Activated T-helper 17 cell treated with anti-CD3 and anti-CD28 coated beads, Interleukin-2, amount 50 U/mL, for 72 hours (primary cell): ENCODE measurements at regions not wholly inside any gene's neighbourhood (a gene's known extent, or its start where the extent isn't known, plus 50 kb on each side); places are given as distances from the start of the nearest gene placed in this dataset.

Source experiments
- ATAC-seq: fragments of 150-1000 bp; cut with Tn5 transposase; replicated peaks from 2 replicates; pipeline ENCODE4 v1.10.0; 2021; ENCODE audit warnings: mild to moderate bottlenecking, moderate library complexity
- H3K27ac Mint-ChIP-seq: one replicate; pipeline ENCODE4 v1.8.0; 2022; ENCODE audit warnings: mixed read lengths
- H3K27me3 Mint-ChIP-seq: one replicate; pipeline ENCODE4 v1.8.0; 2022; ENCODE audit warnings: mixed read lengths
- H3K36me3 Mint-ChIP-seq: one replicate; pipeline ENCODE4 v1.8.0; 2022; ENCODE audit warnings: low read depth, mild to moderate bottlenecking, mixed read lengths
- H3K4me1 Mint-ChIP-seq: one replicate; pipeline ENCODE4 v1.8.0; 2022; ENCODE audit warnings: mixed read lengths
- H3K4me3 Mint-ChIP-seq: one replicate; pipeline ENCODE4 v1.8.0; 2022; ENCODE audit warnings: mild to moderate bottlenecking, mixed read lengths
- H3K9me3 Mint-ChIP-seq: one replicate; pipeline ENCODE4 v1.8.0; 2022; ENCODE audit warnings: mixed read lengths

- H3K4me3 Mint-ChIP-seq = no peak overlapping the region
- no peaks in the 10 kb centered on the region for H3K27me3 Mint-ChIP-seq
- peaks cover 19% of the 10 kb centered on the region for H3K4me1 Mint-ChIP-seq
- ATAC-seq = no peak
- no peak overlapping the region for H3K27ac Mint-ChIP-seq
- H3K36me3 Mint-ChIP-seq = no peaks in the 10 kb centered on the region
- H3K9me3 Mint-ChIP-seq = peaks cover 3% of the 10 kb centered on the region
Measured at GRCh38 chr2:136214307-136215200, 96.6 kb upstream of the CXCR4 start.

DNA sequence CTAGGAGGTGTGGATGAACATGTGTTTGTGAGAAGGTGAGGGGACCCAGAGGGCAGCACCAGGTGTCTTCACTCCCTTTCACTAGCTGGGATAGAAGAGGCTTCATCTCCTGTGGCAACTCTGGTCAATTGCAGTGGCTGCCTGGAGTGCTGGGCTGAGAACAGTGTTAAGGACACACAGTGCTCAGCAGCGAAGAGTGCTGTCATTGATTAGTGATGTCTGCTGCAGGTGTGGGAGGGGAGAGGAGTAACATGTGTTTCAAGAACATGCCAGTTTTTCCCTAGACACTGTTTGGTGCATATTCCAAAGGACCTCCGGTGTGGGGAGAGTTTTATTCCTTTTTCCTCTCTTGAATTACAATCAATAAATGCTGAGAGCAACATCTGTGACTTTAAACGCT is 95.9 kb upstream of the CXCR4 start:
- Mint-ChIP-seq H3K36me3 (no peaks in the 10 kb centered on the region), H3K27me3 (no peaks in the 10 kb centered on the region), H3K9me3 (peaks cover 3% of the 10 kb centered on the region), H3K4me3 (no peak overlapping the region), H3K27ac (peak overlapping the region; percentile 61), H3K4me1 (peaks cover 19% of the 10 kb centered on the region)
- no peak for ATAC-seq

DNA sequence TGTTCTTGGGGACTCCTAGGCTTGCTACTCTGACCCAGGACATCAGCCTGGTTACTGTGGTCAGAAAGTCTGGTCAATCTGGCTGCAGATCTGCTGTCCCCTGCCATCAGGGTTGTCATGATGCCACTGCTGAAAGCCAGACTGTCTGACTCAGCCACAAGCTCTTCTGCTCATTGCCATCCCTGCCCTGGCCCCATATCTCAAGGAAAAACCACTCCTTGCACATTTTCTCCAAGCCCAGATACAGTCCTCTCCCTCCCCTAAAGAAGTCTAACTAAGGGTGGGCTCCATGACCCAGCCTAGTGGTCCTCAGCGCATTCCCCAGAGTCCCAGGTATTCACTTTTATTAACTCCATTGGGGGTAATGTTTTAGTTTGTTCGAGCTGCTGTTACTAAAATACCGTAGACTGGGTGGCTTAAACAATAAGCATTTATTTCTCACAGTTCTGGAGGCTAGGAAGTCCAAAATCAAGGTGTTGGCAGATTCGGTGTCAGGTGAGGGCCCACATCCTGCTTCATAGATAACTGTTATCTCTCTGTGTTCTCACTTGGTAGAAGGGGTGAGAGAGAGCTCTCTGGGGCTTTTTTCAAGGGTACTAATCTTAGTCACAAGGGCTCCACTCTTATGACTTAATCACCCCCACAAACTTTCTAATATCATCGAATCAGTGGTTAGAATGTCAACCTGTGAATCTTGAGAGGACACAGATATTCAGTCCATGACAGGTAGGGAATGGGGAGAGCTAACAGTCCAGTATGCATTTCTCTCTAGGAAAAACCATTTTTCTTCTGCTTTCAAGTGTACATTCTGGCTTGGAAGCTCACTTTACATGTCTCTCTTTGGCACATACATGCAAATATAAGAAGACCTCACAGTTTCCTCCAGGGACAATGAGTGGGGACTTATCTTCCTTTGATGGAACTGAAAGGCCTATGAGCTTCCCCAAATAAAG is 94.8 kb upstream of the CXCR4 start:
- peaks cover 25% of the 10 kb centered on the region for H3K4me1 Mint-ChIP-seq
- no peaks in the 10 kb centered on the region for H3K27me3 Mint-ChIP-seq
- peak; percentile 94 for ATAC-seq
- H3K36me3 Mint-ChIP-seq = no peaks in the 10 kb centered on the region
- H3K4me3 Mint-ChIP-seq = peak overlapping the region; percentile 52
- H3K9me3 Mint-ChIP-seq = peaks cover 3% of the 10 kb centered on the region
- peak overlapping the region; percentile 61 for H3K27ac Mint-ChIP-seq

GRCh38 chr2:136211701-136212100 is 93.8 kb upstream of the CXCR4 start:
- H3K27me3 Mint-ChIP-seq = no peaks in the 10 kb centered on the region
- H3K9me3 Mint-ChIP-seq = peaks cover 3% of the 10 kb centered on the region
- no peaks in the 10 kb centered on the region for H3K36me3 Mint-ChIP-seq
- no peak overlapping the region for H3K4me3 Mint-ChIP-seq
- H3K4me1 Mint-ChIP-seq = peaks cover 32% of the 10 kb centered on the region
- no peak overlapping the region for H3K27ac Mint-ChIP-seq
- no peak for ATAC-seq

- Mint-ChIP-seq H3K27ac (no peak overlapping the region), H3K27me3 (no peaks in the 10 kb centered on the region), H3K4me1 (peaks cover 32% of the 10 kb centered on the region), H3K4me3 (no peak overlapping the region), H3K36me3 (no peaks in the 10 kb centered on the region), H3K9me3 (peaks cover 3% of the 10 kb centered on the region)
- ATAC-seq = no peak
Measured at GRCh38 chr2:136210822-136211221, 92.9 kb upstream of the CXCR4 start.

GRCh38 chr2:136210455-136210805 is 92.5 kb upstream of the CXCR4 start:
- H3K27me3 Mint-ChIP-seq = no peaks in the 10 kb centered on the region
- no peak overlapping the region for H3K27ac Mint-ChIP-seq
- H3K4me1 Mint-ChIP-seq = peaks cover 36% of the 10 kb centered on the region

GRCh38 chr2:136209561-136210454 is 91.9 kb upstream of the CXCR4 start:
- ATAC-seq = no peak
- Mint-ChIP-seq H3K27ac (no peak overlapping the region), H3K36me3 (no peaks in the 10 kb centered on the region), H3K4me3 (no peak overlapping the region), H3K27me3 (no peaks in the 10 kb centered on the region), H3K9me3 (peaks cover 3% of the 10 kb centered on the region), H3K4me1 (peaks cover 38% of the 10 kb centered on the region)

More at GRCh38 chr2:136210455-136210805, 92.5 kb upstream of the CXCR4 start:
- ATAC-seq = no peak
- Mint-ChIP-seq H3K9me3 (peaks cover 3% of the 10 kb centered on the region), H3K4me3 (no peak overlapping the region), H3K36me3 (no peaks in the 10 kb centered on the region)

DNA sequence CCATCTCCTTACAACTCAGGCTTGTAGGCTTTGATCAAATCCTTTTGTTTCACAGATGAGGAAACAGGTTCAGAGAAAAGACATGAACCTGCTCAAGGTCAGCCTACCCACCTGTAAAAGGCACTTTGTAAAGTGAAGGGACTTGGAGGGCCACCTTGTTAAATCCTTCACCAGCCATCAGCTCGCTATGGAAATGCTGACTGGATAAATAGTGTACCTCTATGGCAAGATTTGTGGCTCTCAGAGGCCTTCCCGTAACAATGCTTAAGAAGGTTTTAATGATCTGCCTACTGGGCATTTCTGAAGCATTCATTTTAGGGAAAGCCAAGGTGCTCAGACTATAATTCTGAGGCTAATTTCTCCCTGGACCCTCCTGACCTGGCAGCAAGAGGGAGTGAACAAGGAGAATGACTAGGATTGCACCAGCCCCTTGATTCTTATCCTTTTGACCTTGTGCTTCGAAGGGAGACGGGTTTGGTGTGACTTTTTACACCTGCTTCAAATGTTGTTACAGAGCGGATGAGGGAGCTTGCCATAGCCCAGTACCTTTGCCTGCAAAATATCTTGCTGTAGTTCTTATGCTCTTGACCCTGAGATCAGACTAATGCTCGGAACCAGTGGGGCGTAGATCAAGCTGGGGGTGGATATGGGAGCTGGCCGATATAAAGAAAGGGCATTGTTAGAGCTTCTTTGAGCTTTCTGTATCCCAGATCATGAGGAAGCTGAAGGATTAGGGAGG is 90.9 kb upstream of the CXCR4 start:
- Mint-ChIP-seq H3K4me3 (no peak overlapping the region), H3K36me3 (no peaks in the 10 kb centered on the region), H3K9me3 (peaks cover 3% of the 10 kb centered on the region), H3K27ac (no peak overlapping the region), H3K4me1 (peaks cover 38% of the 10 kb centered on the region), H3K27me3 (no peaks in the 10 kb centered on the region)
- no peak for ATAC-seq

GRCh38 chr2:136207665-136208064 is 89.7 kb upstream of the CXCR4 start:
- peaks cover 3% of the 10 kb centered on the region for H3K9me3 Mint-ChIP-seq
- no peaks in the 10 kb centered on the region for H3K36me3 Mint-ChIP-seq
- H3K27me3 Mint-ChIP-seq = no peaks in the 10 kb centered on the region
- H3K4me1 Mint-ChIP-seq = peaks cover 29% of the 10 kb centered on the region
- peak overlapping the region; percentile 17 for H3K4me3 Mint-ChIP-seq
- peak; percentile 9 for ATAC-seq
- H3K27ac Mint-ChIP-seq = peak overlapping the region; percentile 65

GRCh38 chr2:136207030-136207623 is 89.2 kb upstream of the CXCR4 start:
- H3K4me1 Mint-ChIP-seq = peaks cover 23% of the 10 kb centered on the region
- peak; percentile 82 for ATAC-seq
- H3K27me3 Mint-ChIP-seq = no peaks in the 10 kb centered on the region
- H3K9me3 Mint-ChIP-seq = peaks cover 3% of the 10 kb centered on the region
- H3K4me3 Mint-ChIP-seq = peak overlapping the region; percentile 17
- H3K36me3 Mint-ChIP-seq = no peaks in the 10 kb centered on the region
- H3K27ac Mint-ChIP-seq = peak overlapping the region; percentile 65

DNA sequence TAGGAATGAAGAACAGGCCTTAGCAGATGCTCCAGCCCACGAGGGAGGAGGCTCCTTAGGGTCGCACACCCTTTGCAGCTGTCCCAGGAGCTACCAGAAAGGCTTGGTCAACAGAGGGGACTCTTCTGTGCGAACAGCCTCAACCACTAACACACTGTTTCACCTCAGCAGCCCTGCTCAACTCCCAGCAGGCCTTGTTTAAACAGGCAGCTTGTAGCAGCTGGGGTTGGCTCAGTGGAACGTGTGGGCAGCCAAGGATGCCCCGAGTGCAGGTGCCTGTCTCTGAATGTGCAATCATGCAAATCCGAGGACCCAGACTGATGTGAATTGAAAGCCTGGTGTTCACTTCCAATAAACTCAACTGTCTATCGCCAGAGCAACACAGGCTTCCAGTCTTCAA is 88.7 kb upstream of the CXCR4 start:
- Mint-ChIP-seq H3K27ac (peak overlapping the region; percentile 65), H3K4me3 (peak overlapping the region; percentile 17), H3K27me3 (no peaks in the 10 kb centered on the region)

GRCh38 chr2:136205615-136206014 is 87.7 kb upstream of the CXCR4 start:
- no peaks in the 10 kb centered on the region for H3K27me3 Mint-ChIP-seq
- peaks cover 21% of the 10 kb centered on the region for H3K4me1 Mint-ChIP-seq
- H3K4me3 Mint-ChIP-seq = no peak overlapping the region
- H3K36me3 Mint-ChIP-seq = no peaks in the 10 kb centered on the region
- ATAC-seq = no peak
- H3K27ac Mint-ChIP-seq = peak overlapping the region; percentile 41
- H3K9me3 Mint-ChIP-seq = peaks cover 3% of the 10 kb centered on the region

More for the DNA sequence above, 88.7 kb upstream of the CXCR4 start:
- no peaks in the 10 kb centered on the region for H3K36me3 Mint-ChIP-seq
- H3K9me3 Mint-ChIP-seq = peaks cover 3% of the 10 kb centered on the region
- peak; percentile 78 for ATAC-seq
- peaks cover 23% of the 10 kb centered on the region for H3K4me1 Mint-ChIP-seq

GRCh38 chr2:136204971-136205370 is 87.0 kb upstream of the CXCR4 start:
- no peak for ATAC-seq
- H3K36me3 Mint-ChIP-seq = no peaks in the 10 kb centered on the region
- no peaks in the 10 kb centered on the region for H3K27me3 Mint-ChIP-seq
- H3K9me3 Mint-ChIP-seq = peaks cover 2% of the 10 kb centered on the region
- H3K4me1 Mint-ChIP-seq = peaks cover 18% of the 10 kb centered on the region
- H3K4me3 Mint-ChIP-seq = no peak overlapping the region
- no peak overlapping the region for H3K27ac Mint-ChIP-seq
